ENCODE measurements at regions not wholly inside any gene's neighbourhood (a gene's known extent, or its start where the extent isn't known, plus 50 kb on each side); places are given as distances from the start of the nearest gene placed in this dataset.
A peak's percentile ranks its signal among the peaks of the same experiment; 100 is the strongest.

GRCh38 chr12:69097619-69098368 is 141.6 kb upstream of the CPSF6 start:
- CTCF ChIA-PET: no interaction called here
- H3K4me1 ChIP-seq (ENCODE audit: control insufficient read depth, insufficient read depth, low read length): no peaks in the 10 kb centered on the region
- ATAC-seq: no peak
- no peak for DNase-seq (ENCODE audit: low read depth, low spot score)
- in situ Hi-C loops (cut with HindIII; ENCODE audit: low pct_unique_long_range_greater_than_20kb, low sequenced_read_pairs) (no loop called here), intact Hi-C loops (cut with micrococcal nuclease; ENCODE audit: unreplicated experiment) (no loop called here)
- no peak overlapping the region for H3K4me3 ChIP-seq (ENCODE audit: low read depth in 2 of 2, low read length in 2 of 2)
- BruUV-seq (replicated peaks): no TSS peak
- no peaks in the 10 kb centered on the region for H3K36me3 ChIP-seq (ENCODE audit: control insufficient read depth, insufficient read depth, low read length)
- H3K27me3 ChIP-seq (ENCODE audit: control insufficient read depth, insufficient read depth, low read length): no peaks in the 10 kb centered on the region
- no peak overlapping the region for H3K27ac ChIP-seq (ENCODE audit: low read length)
- H3K9me3 ChIP-seq (ENCODE audit: control insufficient read depth, insufficient read depth, low read depth, low read length): no peaks in the 10 kb centered on the region
- POLR2A ChIA-PET: no interaction called here
- TF ChIP-seq TCF7L2 (IDR thresholded peaks at IDR 0.05; ENCODE audit: low read depth, low read length) (no peak), CTCF (IDR thresholded peaks at IDR 0.05) (no peak), REST (IDR thresholded peaks at IDR 0.05; ENCODE audit: insufficient read depth in 1 of 2, low read depth in 2 of 2, low read length in 1 of 2) (no peak), POLR2AphosphoS5 (IDR thresholded peaks at IDR 0.05; ENCODE audit: low read depth, low read length) (no peak), SIN3A (IDR thresholded peaks at IDR 0.05; ENCODE audit: borderline replicate concordance, insufficient read depth, low read depth, low read length) (no peak)

GRCh38 chr12:69099201-69099837 is 140.1 kb upstream of the CPSF6 start:
- Histone ChIP-seq H3K9me3 (ENCODE audit: control insufficient read depth, insufficient read depth, low read depth, low read length) (no peaks in the 10 kb centered on the region), H3K4me1 (ENCODE audit: control insufficient read depth, insufficient read depth, low read length) (no peaks in the 10 kb centered on the region; the same call in 1 of the 2 replicates), H3K36me3 (ENCODE audit: control insufficient read depth, insufficient read depth, low read length) (no peaks in the 10 kb centered on the region), H3K27me3 (ENCODE audit: control insufficient read depth, insufficient read depth, low read length) (no peaks in the 10 kb centered on the region), H3K27ac (ENCODE audit: low read length) (no peak overlapping the region), H3K4me3 (ENCODE audit: low read depth in 2 of 2, low read length in 2 of 2) (no peak overlapping the region)
- ChIA-PET POLR2A (no interaction called here), CTCF (no interaction called here)
- ATAC-seq (no peak), DNase-seq (ENCODE audit: low read depth, low spot score) (no peak)
- TF ChIP-seq SIN3A (IDR thresholded peaks at IDR 0.05; ENCODE audit: borderline replicate concordance, insufficient read depth, low read depth, low read length): no peak
- no peak for TF ChIP-seq POLR2AphosphoS5 (IDR thresholded peaks at IDR 0.05; ENCODE audit: low read depth, low read length)
- TF ChIP-seq CTCF (IDR thresholded peaks at IDR 0.05): peak; percentile 3; the same call in 1 of the 2 replicates
- no peak for TF ChIP-seq TCF7L2 (IDR thresholded peaks at IDR 0.05; ENCODE audit: low read depth, low read length)
- intact Hi-C loops (cut with micrococcal nuclease; ENCODE audit: unreplicated experiment): no loop called here
- in situ Hi-C loops (cut with HindIII; ENCODE audit: low pct_unique_long_range_greater_than_20kb, low sequenced_read_pairs): no loop called here
- no TSS peak for BruUV-seq (replicated peaks)

Data from Panc1 (cell line).